ENCODE measurements at regions not wholly inside any gene's neighbourhood (a gene's known extent, or its start where the extent isn't known, plus 50 kb on each side); places are given as distances from the start of the nearest gene placed in this dataset.

DNA sequence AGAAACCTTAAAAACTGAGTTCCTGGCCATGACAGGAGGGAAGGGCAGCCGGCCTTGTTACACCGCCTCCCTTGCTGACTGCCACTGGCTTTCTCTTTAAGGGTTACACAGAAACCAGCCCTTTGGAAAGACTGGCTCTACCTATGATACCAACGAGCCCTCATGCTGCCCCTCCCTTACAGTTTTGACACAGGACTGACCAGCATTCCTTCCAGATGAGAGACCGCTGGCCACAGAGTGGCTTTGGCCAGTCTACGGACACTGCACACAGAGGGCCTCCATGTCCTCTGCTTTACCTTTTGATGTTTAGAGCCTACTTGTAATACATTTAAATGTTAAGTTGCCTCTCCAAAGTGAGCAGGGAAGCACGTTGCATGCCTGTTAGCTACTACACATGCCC, 243.2 kb upstream of the GMDS start:
- Histone ChIP-seq H3K9ac (ENCODE audit: low read length) (no peak overlapping the region), H3F3A (ENCODE audit: insufficient read depth) (no peaks in the 10 kb centered on the region), H3K27ac (ENCODE audit: low read depth, low read length) (no peak overlapping the region), H3K9me3 (ENCODE audit: insufficient read depth, low read length) (no peaks in the 10 kb centered on the region), H3K4me3 (ENCODE audit: insufficient read depth, low read length, poor library complexity, severe bottlenecking) (no peak overlapping the region), H3K36me3 (ENCODE audit: low read length) (no peaks in the 10 kb centered on the region), H2AFZ (ENCODE audit: low read depth, low read length, severe bottlenecking) (no peak overlapping the region), H3K4me2 (ENCODE audit: low read depth, low read length, poor library complexity, severe bottlenecking) (no peak overlapping the region), H4K20me1 (ENCODE audit: low read depth, low read length) (no peaks in the 10 kb centered on the region), H3K79me2 (ENCODE audit: insufficient read depth, low read length) (no peaks in the 10 kb centered on the region), H3K9me2 (replicated peaks; ENCODE audit: insufficient read depth, low read length) (no peaks in the 10 kb centered on the region), H3K27me3 (ENCODE audit: low read length) (no peaks in the 10 kb centered on the region)
- no peak for TF ChIP-seq EZH2phosphoT487 (conservative IDR thresholded peaks at IDR 0.05; ENCODE audit: low read length)
- TF ChIP-seq, protein P1, sequence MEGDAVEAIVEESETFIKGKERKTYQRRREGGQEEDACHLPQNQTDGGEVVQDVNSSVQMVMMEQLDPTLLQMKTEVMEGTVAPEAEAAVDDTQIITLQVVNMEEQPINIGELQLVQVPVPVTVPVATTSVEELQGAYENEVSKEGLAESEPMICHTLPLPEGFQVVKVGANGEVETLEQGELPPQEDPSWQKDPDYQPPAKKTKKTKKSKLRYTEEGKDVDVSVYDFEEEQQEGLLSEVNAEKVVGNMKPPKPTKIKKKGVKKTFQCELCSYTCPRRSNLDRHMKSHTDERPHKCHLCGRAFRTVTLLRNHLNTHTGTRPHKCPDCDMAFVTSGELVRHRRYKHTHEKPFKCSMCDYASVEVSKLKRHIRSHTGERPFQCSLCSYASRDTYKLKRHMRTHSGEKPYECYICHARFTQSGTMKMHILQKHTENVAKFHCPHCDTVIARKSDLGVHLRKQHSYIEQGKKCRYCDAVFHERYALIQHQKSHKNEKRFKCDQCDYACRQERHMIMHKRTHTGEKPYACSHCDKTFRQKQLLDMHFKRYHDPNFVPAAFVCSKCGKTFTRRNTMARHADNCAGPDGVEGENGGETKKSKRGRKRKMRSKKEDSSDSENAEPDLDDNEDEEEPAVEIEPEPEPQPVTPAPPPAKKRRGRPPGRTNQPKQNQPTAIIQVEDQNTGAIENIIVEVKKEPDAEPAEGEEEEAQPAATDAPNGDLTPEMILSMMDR (IDR thresholded peaks at IDR 0.05; ENCODE audit: insufficient read depth, low read length, poor library complexity, severe bottlenecking) = no peak

DNA sequence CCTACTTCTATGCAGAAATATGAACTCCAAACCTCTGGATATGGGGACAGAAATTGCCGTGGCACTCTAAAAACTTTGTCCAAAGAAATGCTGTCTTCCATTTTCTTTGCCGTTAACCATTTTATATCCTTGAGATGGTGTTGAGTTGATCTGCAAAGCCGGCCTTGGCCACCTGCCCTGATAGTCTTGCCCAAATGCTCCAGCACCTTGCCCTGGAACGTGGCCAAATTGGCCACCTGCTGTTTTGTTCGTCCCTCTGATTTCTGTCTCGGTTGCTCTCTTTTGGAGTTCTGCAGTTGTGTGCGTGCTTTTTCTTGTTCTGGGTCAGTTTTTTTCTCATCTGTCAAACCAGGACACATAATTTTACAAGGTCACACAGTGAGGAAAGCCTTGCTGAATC, 239.7 kb upstream of the GMDS start:
- no peaks in the 10 kb centered on the region for H4K20me1 ChIP-seq (ENCODE audit: low read depth, low read length)
- H3K79me2 ChIP-seq (ENCODE audit: insufficient read depth, low read length) = no peaks in the 10 kb centered on the region
- H3K9ac ChIP-seq (ENCODE audit: low read length) = no peak overlapping the region
- no peak overlapping the region for H3K4me3 ChIP-seq (ENCODE audit: insufficient read depth, low read length, poor library complexity, severe bottlenecking)
- H2AFZ ChIP-seq (ENCODE audit: low read depth, low read length, severe bottlenecking) = no peak overlapping the region
- H3F3A ChIP-seq (ENCODE audit: insufficient read depth) = no peaks in the 10 kb centered on the region
- H3K9me3 ChIP-seq (ENCODE audit: insufficient read depth, low read length) = peaks cover 14% of the 10 kb centered on the region; the same call in 1 of the 2 replicates
- no peak overlapping the region for H3K27ac ChIP-seq (ENCODE audit: low read depth, low read length)
- no peak for TF ChIP-seq EZH2phosphoT487 (conservative IDR thresholded peaks at IDR 0.05; ENCODE audit: low read length)
- TF ChIP-seq, protein P1 (IDR thresholded peaks at IDR 0.05; ENCODE audit: insufficient read depth, low read length, poor library complexity, severe bottlenecking) = no peak
- no peaks in the 10 kb centered on the region for H3K36me3 ChIP-seq (ENCODE audit: low read length)
- H3K9me2 ChIP-seq (replicated peaks; ENCODE audit: insufficient read depth, low read length) = no peaks in the 10 kb centered on the region
- H3K4me2 ChIP-seq (ENCODE audit: low read depth, low read length, poor library complexity, severe bottlenecking) = no peak overlapping the region
- no peaks in the 10 kb centered on the region for H3K27me3 ChIP-seq (ENCODE audit: low read length)

DNA sequence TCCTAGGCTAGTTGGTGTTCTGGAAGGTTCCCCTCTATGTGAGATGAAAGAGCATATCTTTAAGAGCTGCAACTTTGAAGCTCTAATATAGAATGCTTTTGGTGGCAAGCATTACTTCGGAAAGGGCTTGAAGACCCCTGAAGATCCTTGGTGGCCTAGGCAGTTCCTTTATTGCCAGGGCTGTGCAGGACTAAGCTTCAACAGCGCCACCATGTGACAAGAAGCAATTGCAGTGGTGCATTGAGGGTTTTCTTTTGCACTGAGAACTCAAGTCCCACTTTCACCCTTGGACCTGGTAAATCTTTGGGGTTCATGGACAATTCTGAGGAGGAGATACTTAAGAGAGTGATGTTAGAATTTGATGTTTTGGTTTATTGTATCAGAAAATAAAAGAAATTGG, 237.4 kb upstream of the GMDS start:
- Histone ChIP-seq H4K20me1 (ENCODE audit: low read depth, low read length) (no peaks in the 10 kb centered on the region), H3K9ac (ENCODE audit: low read length) (no peak overlapping the region), H3F3A (ENCODE audit: insufficient read depth) (no peaks in the 10 kb centered on the region), H3K79me2 (ENCODE audit: insufficient read depth, low read length) (no peaks in the 10 kb centered on the region), H3K4me3 (ENCODE audit: insufficient read depth, low read length, poor library complexity, severe bottlenecking) (no peak overlapping the region), H2AFZ (ENCODE audit: low read depth, low read length, severe bottlenecking) (no peak overlapping the region), H3K27ac (ENCODE audit: low read depth, low read length) (no peak overlapping the region), H3K4me2 (ENCODE audit: low read depth, low read length, poor library complexity, severe bottlenecking) (no peak overlapping the region), H3K36me3 (ENCODE audit: low read length) (no peaks in the 10 kb centered on the region), H3K27me3 (ENCODE audit: low read length) (no peaks in the 10 kb centered on the region), H3K9me3 (ENCODE audit: insufficient read depth, low read length) (peaks cover 14% of the 10 kb centered on the region; the same call in 1 of the 2 replicates), H3K9me2 (replicated peaks; ENCODE audit: insufficient read depth, low read length) (no peaks in the 10 kb centered on the region)
- TF ChIP-seq EZH2phosphoT487 (conservative IDR thresholded peaks at IDR 0.05; ENCODE audit: low read length) = no peak
- TF ChIP-seq, protein P1 (IDR thresholded peaks at IDR 0.05; ENCODE audit: insufficient read depth, low read length, poor library complexity, severe bottlenecking) = peak; percentile 10

Data from SU-DHL-6 (cell line).